Colonic mucosa (tissue), 4 donors: ENCODE measurements at regions not wholly inside any gene's neighbourhood (a gene's known extent, or its start where the extent isn't known, plus 50 kb on each side); places are given as distances from the start of the nearest gene placed in this dataset.

Experiments used
- DNase-seq: peaks from one replicate; pipeline ENCODE4 v3.0.0-alpha.2; 2020
- H3K27ac ChIP-seq: fragments of 200-600 bp; one replicate; pipeline ENCODE4 v1.8.0; 2021
- H3K27me3 ChIP-seq: fragments of 200-600 bp; one replicate; pipeline ENCODE4 v1.8.0; 2021
- H3K36me3 ChIP-seq: fragments of 200-600 bp; one replicate; pipeline ENCODE4 v1.8.0; 2021
- H3K4me1 ChIP-seq: fragments of 200-600 bp; one replicate; pipeline ENCODE4 v1.8.0; 2021; ENCODE audit warnings: mild to moderate bottlenecking
- H3K4me3 ChIP-seq: fragments of 200-600 bp; one replicate; pipeline ENCODE4 v1.8.0; 2021
- H3K9ac ChIP-seq, 2 donors: one replicate each; pipeline ENCODE4 v1.7.0; 2013; ENCODE audit warnings: control low read depth in 2 of 2, low read depth in 2 of 2, low read length in 2 of 2
- H3K9me3 ChIP-seq: fragments of 200-600 bp; one replicate; pipeline ENCODE4 v1.8.0; 2021
- intact Hi-C: fragments of 100-400 bp; cut with DNase I; formaldehyde crosslinking; loops from one replicate; pipeline ENCODE4 v1.14.1; 2022
- TF ChIP-seq, protein P1 (sequence below): fragments of 200-600 bp; IDR thresholded peaks from one replicate; pipeline ENCODE4 v1.8.0; 2022; ENCODE audit warnings: antibody characterized with exemption, mild to moderate bottlenecking
- donor health status: healthy.
- donor health status: DM: no; HTN: no; CAD: no.
- donor health status: DM: no; HTN: no; CAD: no.

DNA sequence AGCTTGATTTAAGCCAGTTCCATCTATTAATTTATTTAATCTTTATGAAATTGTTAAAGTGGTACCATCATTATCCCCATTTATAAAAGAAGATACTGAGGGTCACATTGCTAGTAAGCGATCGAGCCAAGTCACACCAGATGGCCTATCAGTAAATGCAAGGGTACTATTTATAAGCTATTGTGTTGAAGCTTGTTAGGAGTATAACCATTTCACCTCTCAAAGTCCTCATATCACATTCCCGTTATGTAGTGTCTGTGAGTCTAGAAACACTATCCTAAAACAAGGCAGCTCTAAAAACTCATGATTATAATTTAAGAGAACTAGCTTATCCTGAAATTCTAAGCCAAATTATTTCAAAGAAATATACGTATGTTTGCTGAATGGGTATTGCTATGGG, 1161.8 kb downstream of the EFNA5 start:
- H3K9ac ChIP-seq = no peak overlapping the region
- intact Hi-C loops = no loop called here
- no peaks in the 10 kb centered on the region for H3K9me3 ChIP-seq
- no peak overlapping the region for H3K4me3 ChIP-seq
- H3K27ac ChIP-seq = no peak overlapping the region
- H3K4me1 ChIP-seq = no peaks in the 10 kb centered on the region
- TF ChIP-seq, protein P1, sequence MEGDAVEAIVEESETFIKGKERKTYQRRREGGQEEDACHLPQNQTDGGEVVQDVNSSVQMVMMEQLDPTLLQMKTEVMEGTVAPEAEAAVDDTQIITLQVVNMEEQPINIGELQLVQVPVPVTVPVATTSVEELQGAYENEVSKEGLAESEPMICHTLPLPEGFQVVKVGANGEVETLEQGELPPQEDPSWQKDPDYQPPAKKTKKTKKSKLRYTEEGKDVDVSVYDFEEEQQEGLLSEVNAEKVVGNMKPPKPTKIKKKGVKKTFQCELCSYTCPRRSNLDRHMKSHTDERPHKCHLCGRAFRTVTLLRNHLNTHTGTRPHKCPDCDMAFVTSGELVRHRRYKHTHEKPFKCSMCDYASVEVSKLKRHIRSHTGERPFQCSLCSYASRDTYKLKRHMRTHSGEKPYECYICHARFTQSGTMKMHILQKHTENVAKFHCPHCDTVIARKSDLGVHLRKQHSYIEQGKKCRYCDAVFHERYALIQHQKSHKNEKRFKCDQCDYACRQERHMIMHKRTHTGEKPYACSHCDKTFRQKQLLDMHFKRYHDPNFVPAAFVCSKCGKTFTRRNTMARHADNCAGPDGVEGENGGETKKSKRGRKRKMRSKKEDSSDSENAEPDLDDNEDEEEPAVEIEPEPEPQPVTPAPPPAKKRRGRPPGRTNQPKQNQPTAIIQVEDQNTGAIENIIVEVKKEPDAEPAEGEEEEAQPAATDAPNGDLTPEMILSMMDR = no peak
- H3K36me3 ChIP-seq = no peaks in the 10 kb centered on the region
- DNase-seq = no peak
- no peaks in the 10 kb centered on the region for H3K27me3 ChIP-seq

DNA sequence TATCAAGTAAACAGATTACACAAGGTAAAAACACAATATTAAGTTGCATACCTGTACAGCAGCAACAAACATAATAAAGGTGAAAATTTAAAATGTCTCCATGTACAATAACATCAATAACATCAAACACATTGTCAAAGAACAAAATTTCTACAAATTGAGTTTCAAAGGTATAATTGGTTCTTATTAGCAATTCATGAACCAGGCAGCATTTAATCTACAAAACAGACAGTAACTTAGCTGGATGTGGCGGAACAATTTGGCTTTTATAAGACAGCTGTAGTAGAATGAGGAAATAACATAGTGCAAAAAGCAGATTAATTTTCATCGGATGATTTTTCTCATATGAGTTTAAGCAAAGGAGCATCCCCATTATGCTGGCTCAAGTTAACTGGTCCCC, 1176.8 kb downstream of the EFNA5 start:
- Histone ChIP-seq H3K27me3 (no peaks in the 10 kb centered on the region), H3K27ac (no peak overlapping the region), H3K4me1 (no peaks in the 10 kb centered on the region), H3K9me3 (no peaks in the 10 kb centered on the region), H3K9ac (no peak overlapping the region), H3K36me3 (no peaks in the 10 kb centered on the region), H3K4me3 (no peak overlapping the region)
- DNase-seq = no peak
- intact Hi-C loops = no loop called here
- TF ChIP-seq, protein P1 = no peak

DNA sequence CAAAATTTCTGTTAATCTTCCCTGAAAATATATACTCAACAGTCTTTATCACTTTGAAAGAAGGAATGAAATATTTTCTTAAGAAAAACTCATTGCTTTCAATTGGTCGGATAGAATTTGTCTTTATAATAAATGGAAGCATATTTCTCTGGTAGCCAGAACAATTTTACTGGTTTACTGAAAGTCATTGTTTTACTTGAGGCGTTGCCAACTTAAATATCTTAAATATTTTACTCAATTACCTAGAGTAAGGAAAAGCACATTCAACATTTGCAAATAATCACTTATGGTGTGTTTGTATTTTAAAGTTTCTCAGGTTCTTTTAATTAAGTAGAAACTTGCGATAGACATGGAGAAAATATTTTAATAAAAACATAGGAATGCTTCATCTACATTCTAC, 1181.7 kb downstream of the EFNA5 start:
- Histone ChIP-seq H3K4me3 (no peak overlapping the region), H3K27me3 (no peaks in the 10 kb centered on the region), H3K36me3 (no peaks in the 10 kb centered on the region), H3K9me3 (no peaks in the 10 kb centered on the region), H3K27ac (no peak overlapping the region), H3K4me1 (no peaks in the 10 kb centered on the region), H3K9ac (no peak overlapping the region)
- no peak for DNase-seq
- intact Hi-C loops = no loop called here
- TF ChIP-seq, protein P1 = no peak

DNA sequence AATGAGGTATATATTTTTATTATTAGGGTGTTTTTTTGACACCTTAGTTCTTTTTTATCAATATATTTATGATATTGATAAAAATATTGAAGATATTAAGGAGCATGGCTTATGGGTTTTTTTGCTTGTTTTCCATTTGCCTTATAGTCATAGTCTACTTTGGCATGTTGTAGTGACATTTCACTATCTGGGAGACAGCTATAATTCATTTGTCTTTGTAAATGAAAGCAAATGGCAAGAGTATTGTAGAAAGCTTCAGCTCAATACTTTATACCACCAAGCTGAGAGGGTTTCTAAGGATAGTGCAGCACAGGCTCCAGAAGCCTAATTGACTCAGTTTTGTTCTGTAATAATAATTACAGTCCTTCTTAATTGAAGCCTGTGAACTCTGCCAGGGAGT, 1182.3 kb downstream of the EFNA5 start:
- no peaks in the 10 kb centered on the region for H3K36me3 ChIP-seq
- intact Hi-C loops = no loop called here
- no peak overlapping the region for H3K4me3 ChIP-seq
- H3K27ac ChIP-seq = no peak overlapping the region
- no peaks in the 10 kb centered on the region for H3K9me3 ChIP-seq
- no peak overlapping the region for H3K9ac ChIP-seq
- TF ChIP-seq, protein P1 = no peak
- H3K27me3 ChIP-seq = no peaks in the 10 kb centered on the region
- H3K4me1 ChIP-seq = no peaks in the 10 kb centered on the region
- DNase-seq = no peak

DNA sequence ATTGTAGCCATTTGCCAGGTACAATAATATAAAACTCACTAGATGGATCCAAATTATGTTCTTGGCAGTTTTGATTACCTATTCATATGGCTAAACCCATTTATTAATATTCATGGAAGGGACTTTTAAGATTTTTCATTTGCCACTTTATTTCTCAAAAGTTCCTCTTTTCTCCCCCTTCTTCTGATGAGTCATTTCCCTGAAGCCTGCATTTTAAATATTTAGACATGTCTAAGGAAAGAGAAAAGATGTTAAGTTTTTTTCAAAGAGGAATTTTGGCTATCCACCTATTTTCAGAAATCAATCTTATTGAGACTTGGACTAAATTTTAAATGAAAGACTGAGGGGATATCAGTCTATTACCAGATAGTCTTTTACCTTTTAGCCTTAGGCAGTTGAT, 1189.4 kb downstream of the EFNA5 start:
- Histone ChIP-seq H3K4me3 (no peak overlapping the region), H3K9me3 (no peaks in the 10 kb centered on the region), H3K4me1 (no peaks in the 10 kb centered on the region), H3K27me3 (no peaks in the 10 kb centered on the region), H3K27ac (no peak overlapping the region), H3K36me3 (no peaks in the 10 kb centered on the region), H3K9ac (no peak overlapping the region)
- intact Hi-C loops = no loop called here
- DNase-seq = no peak
- TF ChIP-seq, protein P1 = no peak

DNA sequence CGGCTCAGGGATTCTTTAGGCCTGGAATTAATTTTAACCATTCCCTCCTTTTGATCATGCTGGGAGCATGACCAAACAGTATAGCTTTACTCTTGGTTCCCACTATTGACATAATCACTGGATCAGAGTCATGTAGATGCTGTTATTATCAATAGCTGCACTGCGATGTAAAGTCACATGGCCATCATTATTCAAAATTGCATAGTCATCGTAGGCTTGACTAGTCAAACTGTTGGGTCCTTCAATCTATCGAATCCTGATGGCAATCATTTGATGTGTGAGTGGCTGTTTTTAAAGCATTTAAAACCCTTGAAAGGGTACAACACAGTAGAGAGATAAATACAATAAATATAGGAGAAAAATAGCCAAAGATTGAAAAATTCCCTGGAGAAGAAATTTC, 1194.1 kb downstream of the EFNA5 start:
- Histone ChIP-seq H3K4me3 (no peak overlapping the region), H3K4me1 (no peaks in the 10 kb centered on the region), H3K9ac (no peak overlapping the region), H3K27ac (no peak overlapping the region), H3K9me3 (no peaks in the 10 kb centered on the region), H3K27me3 (no peaks in the 10 kb centered on the region), H3K36me3 (no peaks in the 10 kb centered on the region)
- TF ChIP-seq, protein P1 = no peak
- intact Hi-C loops = no loop called here
- DNase-seq = no peak
